Esophagus squamous epithelium (tissue), 5 donors: ENCODE measurements at regions not wholly inside any gene's neighbourhood (a gene's known extent, or its start where the extent isn't known, plus 50 kb on each side); places are given as distances from the start of the nearest gene placed in this dataset.
"Not testable (repeated sequence)": the region's sequence is repeated elsewhere in the genome, so short reads cannot be mapped to it uniquely, and the experiment has no call there.

Experiments
- DNase-seq: peaks from one replicate; lab custom pipeline; 2025; lab: John Stamatoyannopoulos, UW
- H3K27ac ChIP-seq, 4 donors: fragments of 200-600 bp; sonication (generic); one replicate each; pipeline ENCODE4 v1.5.1; 2016 to 2019; ENCODE audit warnings: mild to moderate bottlenecking in 1 of 4
- H3K27me3 ChIP-seq, 4 donors: fragments of 200-600 bp; sonication (generic); 1 replicate in 3 of 4; 2 replicates in 1 of 4; pipeline versions ENCODE4 v1.5.1 to v1.6.0; 2017 to 2021; ENCODE audit warnings: antibody characterized with exemption in 1 of 4
- H3K36me3 ChIP-seq, 3 donors: fragments of 200-600 bp; sonication (generic); one replicate each; pipeline ENCODE4 v1.5.1; 2016 to 2019
- H3K4me1 ChIP-seq, 3 donors: fragments of 200-600 bp; sonication (generic); one replicate each; pipeline ENCODE4 v1.5.1; 2017 to 2019
- H3K4me3 ChIP-seq, 4 donors: fragments of 200-600 bp; sonication (generic); 1 replicate in 3 of 4; 2 replicates in 1 of 4; pipeline ENCODE4 v1.5.1; 2016 to 2019; ENCODE audit warnings: mild to moderate bottlenecking in 2 of 4, moderate library complexity in 1 of 4
- H3K9me3 ChIP-seq, 3 donors: fragments of 200-600 bp; sonication (generic); one replicate each; pipeline ENCODE4 v1.5.1; 2016 to 2019
- POLR2A ChIP-seq, 4 donors: fragments of 450-650 bp; IDR thresholded peaks; one replicate each; pipeline ENCODE4 v1.6.1; 2017; ENCODE audit warnings: antibody characterized with exemption in 4 of 4, mild to moderate bottlenecking in 4 of 4, moderate library complexity in 3 of 4
- WGBS, 2 donors: methylation state at CpG; one replicate each; pipeline ENCODE4 v1.1.5; 2018; 5-methylcytosine and 5-hydroxymethylcytosine counted together
- intact Hi-C: fragments of 100-400 bp; cut with DNase I; formaldehyde crosslinking; loops from one replicate; pipeline ENCODE4 v1.15.0; 2022
- TF ChIP-seq, protein P1 (sequence below), 6 experiments: fragments of 450-650 bp in 4 of 6; fragments of 200-600 bp in 2 of 6; sonication (generic) in 2 of 6; IDR thresholded peaks; one replicate each; pipeline ENCODE4 v1.5.1; 2016 to 2019; ENCODE audit warnings: antibody characterized with exemption in 6 of 6, mild to moderate bottlenecking in 4 of 6, moderate library complexity in 4 of 6
- donor health status: DM: yes; HTN: yes; CAD: no.

DNA sequence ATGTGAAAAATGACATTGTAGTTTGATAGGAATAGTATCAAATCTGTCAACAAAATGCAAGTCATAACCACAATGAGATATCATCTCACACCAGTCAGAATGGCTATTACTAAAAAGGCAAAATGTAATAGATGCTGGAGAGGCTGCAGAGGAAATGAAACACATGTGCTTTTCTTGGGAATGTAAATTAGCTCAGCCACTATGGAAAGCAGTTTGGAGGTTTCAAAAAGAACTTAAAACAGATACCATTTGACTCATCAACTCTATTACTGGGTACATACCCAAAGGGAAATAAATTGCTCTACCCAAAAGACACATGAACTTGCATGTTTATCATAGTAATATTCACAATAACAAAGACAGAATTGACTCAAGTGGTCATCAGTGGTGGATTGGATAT, 572.6 kb downstream of the TRIB2 start:
- no peak for DNase-seq
- Histone ChIP-seq H3K4me1 (no peaks in the 10 kb centered on the region), H3K4me3 (no peak overlapping the region), H3K9me3 (no peaks in the 10 kb centered on the region), H3K27ac (no peak overlapping the region), H3K27me3 (no peaks in the 10 kb centered on the region), H3K36me3 (no peaks in the 10 kb centered on the region)
- TF ChIP-seq, protein P1, sequence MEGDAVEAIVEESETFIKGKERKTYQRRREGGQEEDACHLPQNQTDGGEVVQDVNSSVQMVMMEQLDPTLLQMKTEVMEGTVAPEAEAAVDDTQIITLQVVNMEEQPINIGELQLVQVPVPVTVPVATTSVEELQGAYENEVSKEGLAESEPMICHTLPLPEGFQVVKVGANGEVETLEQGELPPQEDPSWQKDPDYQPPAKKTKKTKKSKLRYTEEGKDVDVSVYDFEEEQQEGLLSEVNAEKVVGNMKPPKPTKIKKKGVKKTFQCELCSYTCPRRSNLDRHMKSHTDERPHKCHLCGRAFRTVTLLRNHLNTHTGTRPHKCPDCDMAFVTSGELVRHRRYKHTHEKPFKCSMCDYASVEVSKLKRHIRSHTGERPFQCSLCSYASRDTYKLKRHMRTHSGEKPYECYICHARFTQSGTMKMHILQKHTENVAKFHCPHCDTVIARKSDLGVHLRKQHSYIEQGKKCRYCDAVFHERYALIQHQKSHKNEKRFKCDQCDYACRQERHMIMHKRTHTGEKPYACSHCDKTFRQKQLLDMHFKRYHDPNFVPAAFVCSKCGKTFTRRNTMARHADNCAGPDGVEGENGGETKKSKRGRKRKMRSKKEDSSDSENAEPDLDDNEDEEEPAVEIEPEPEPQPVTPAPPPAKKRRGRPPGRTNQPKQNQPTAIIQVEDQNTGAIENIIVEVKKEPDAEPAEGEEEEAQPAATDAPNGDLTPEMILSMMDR (IDR thresholded peaks at IDR 0.05): no peak
- intact Hi-C loops: no loop called here

DNA sequence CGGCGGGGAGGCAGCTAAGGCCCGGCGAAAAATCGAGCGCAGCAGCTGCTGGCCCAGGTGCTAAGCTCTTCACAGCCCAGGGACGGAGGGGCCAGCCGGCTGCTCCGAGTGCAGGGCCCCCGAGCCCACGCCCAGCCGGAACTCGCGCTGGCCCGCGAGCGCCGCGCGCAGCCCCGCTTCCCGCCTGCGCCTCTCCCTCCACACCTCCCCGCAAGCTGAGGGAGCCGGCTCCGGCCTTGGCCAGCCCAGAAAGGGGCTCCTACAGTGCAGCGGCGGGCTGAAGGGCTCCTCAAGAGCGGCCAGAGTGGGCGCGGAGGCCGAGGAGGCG, 591.7 kb downstream of the TRIB2 start:
- H3K36me3 ChIP-seq, H3K27me3 ChIP-seq, H3K27ac ChIP-seq, H3K4me1 ChIP-seq, DNase-seq, intact Hi-C loops, H3K4me3 ChIP-seq, H3K9me3 ChIP-seq: not testable (repeated sequence)
- WGBS, 2 donors: 79 to 83% methylated on average over 2 to 6 of the region's 33 CpGs

DNA sequence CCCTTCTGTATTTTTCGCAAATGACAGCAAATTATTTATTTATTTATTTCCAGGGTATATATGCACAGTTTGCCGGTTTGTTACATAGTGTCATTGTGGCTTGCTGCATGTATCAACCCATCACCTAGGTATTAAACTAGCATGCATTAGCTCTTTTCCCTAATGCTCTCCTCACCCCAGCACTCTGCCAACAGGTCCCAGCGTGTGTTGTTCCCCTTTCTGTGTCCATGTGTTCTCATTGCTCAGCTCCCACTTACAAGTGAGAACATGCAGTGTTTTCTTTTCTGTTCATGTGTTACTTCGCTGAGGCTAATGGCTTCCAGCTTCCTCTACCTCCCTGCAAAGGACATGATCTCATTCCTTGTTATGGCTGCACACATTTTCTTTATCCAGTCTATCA, 592.3 kb downstream of the TRIB2 start:
- no peaks in the 10 kb centered on the region for H3K36me3 ChIP-seq
- 44 to 52% methylated on average over 4 of the region's 4 CpGs for WGBS, 2 donors
- no peak overlapping the region for H3K27ac ChIP-seq
- H3K9me3 ChIP-seq: peaks cover 0 to 6% (median 0%) of the 10 kb centered on the region in 3 donors
- TF ChIP-seq, protein P1 (IDR thresholded peaks at IDR 0.05): no peak
- no peak for TF ChIP-seq POLR2A (IDR thresholded peaks at IDR 0.05)
- intact Hi-C loops: no loop called here
- no peaks in the 10 kb centered on the region for H3K27me3 ChIP-seq
- H3K4me3 ChIP-seq: no peak overlapping the region
- H3K4me1 ChIP-seq: no peaks in the 10 kb centered on the region
- no peak for DNase-seq

DNA sequence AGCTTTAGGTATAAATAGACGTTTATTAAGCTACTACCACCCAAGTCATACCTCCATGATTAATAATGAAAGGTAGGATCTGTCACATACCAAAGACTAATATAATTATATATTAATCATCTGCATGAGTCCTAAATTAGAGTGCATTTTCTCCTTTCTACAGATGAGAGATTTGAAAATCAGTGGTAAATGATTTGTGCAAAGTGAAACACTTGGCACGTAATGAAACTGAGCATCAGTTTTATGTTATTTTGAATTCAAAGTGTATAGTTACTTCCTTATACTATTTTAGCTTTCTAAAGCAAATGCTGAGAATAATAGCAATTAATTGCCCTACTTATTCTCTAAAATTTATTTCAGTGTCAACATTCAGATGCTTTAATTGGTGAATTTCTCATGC, 615.3 kb downstream of the TRIB2 start:
- no peak for TF ChIP-seq POLR2A (IDR thresholded peaks at IDR 0.05)
- TF ChIP-seq, protein P1 (IDR thresholded peaks at IDR 0.05): no peak
- no peak for DNase-seq
- intact Hi-C loops: no loop called here

DNA sequence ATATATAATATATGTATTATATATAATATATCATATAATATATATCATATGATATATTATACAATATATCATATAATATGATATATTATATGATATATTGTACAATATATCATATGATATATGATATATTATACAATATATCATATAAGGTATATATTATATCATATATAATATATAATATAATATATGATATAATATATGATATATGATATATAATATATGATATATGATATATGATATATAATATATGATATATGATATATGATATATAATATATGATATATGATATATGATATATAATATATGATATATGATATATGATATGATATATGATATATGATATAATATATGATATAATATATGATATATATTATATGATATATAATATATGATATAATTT, 617.3 kb downstream of the TRIB2 start:
- H3K27me3 ChIP-seq, DNase-seq, H3K4me1 ChIP-seq, H3K36me3 ChIP-seq, H3K4me3 ChIP-seq, H3K27ac ChIP-seq, H3K9me3 ChIP-seq, intact Hi-C loops: not testable (repeated sequence)

More for the DNA sequence above, 615.3 kb downstream of the TRIB2 start:
- no peak overlapping the region for H3K27ac ChIP-seq
- no peaks in the 10 kb centered on the region for H3K27me3 ChIP-seq
- no peaks in the 10 kb centered on the region for H3K36me3 ChIP-seq
- no peak overlapping the region for H3K4me3 ChIP-seq
- no peaks in the 10 kb centered on the region for H3K9me3 ChIP-seq
- 43 to 54% methylated on average over 2 of the region's 2 CpGs for WGBS, 2 donors
- no peaks in the 10 kb centered on the region for H3K4me1 ChIP-seq

DNA sequence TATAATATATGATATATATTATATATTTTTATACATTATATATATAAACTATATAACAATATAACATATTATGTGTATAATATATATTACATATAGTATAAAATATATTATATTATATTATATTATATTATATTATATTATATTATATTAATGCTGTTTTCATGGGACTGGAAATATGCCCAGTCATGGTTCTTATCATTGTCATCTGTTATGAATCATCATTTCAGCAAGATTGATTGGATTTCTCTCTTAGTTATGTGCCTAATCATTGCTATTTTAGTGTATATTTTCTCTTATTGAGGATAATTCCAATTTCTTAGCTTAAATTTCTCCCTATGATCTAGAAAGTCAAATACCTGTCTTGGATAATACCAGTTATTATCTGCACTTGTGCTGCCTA, 617.8 kb downstream of the TRIB2 start:
- TF ChIP-seq POLR2A (IDR thresholded peaks at IDR 0.05): no peak
- TF ChIP-seq, protein P1 (IDR thresholded peaks at IDR 0.05): no peak
- H3K4me3 ChIP-seq: no peak overlapping the region
- intact Hi-C loops: no loop called here
- no peaks in the 10 kb centered on the region for H3K36me3 ChIP-seq
- H3K4me1 ChIP-seq: no peaks in the 10 kb centered on the region
- no peak for DNase-seq
- H3K27me3 ChIP-seq: no peaks in the 10 kb centered on the region
- no peak overlapping the region for H3K27ac ChIP-seq
- H3K9me3 ChIP-seq: no peaks in the 10 kb centered on the region
